Right lobe of liver (tissue), 6 donors: ENCODE measurements at regions not wholly inside any gene's neighbourhood (a gene's known extent, or its start where the extent isn't known, plus 50 kb on each side); places are given as distances from the start of the nearest gene placed in this dataset.

Experiments
- ATAC-seq, 4 donors: fragments of 200-7000 bp; cut with Tn5 transposase; one replicate each; pipeline ENCODE4 v1.9.1; 2020; ENCODE audit warnings: mild to moderate bottlenecking in 4 of 4, moderate library complexity in 4 of 4
- DNase-seq, 3 donors: peaks; one replicate each; pipeline ENCODE4 v3.0.0-alpha.2; 2020
- H3K27ac ChIP-seq, 3 donors: fragments of 200-600 bp; one replicate each; pipeline ENCODE4 v1.8.0; 2022
- H3K27me3 ChIP-seq, 2 donors: fragments of 200-600 bp; one replicate each; pipeline ENCODE4 v1.8.0; 2022
- H3K36me3 ChIP-seq, 4 donors: fragments of 200-600 bp; sonication (generic) in 1 of 4; one replicate each; pipeline versions ENCODE4 v1.5.1 to v1.8.0; 2017 to 2022; ENCODE audit warnings: control low read depth in 1 of 4
- H3K4me1 ChIP-seq, 4 donors: fragments of 200-600 bp; sonication (generic) in 1 of 4; one replicate each; pipeline versions ENCODE4 v1.5.1 to v1.8.0; 2017 to 2022; ENCODE audit warnings: control low read depth in 1 of 4
- H3K4me3 ChIP-seq, 3 donors: fragments of 200-600 bp; one replicate each; pipeline ENCODE4 v1.8.0; 2022
- H3K9me3 ChIP-seq, 4 donors: fragments of 200-600 bp; sonication (generic) in 1 of 4; one replicate each; pipeline versions ENCODE4 v1.5.1 to v1.8.0; 2017 to 2022; ENCODE audit warnings: control low read depth in 1 of 4
- CTCF ChIP-seq, 4 donors: fragments of 200-600 bp in 3 of 4; fragments of 450-650 bp in 1 of 4; IDR thresholded peaks; one replicate each; pipeline versions ENCODE4 v1.5.1 to v1.8.0; 2016 to 2022; ENCODE audit warnings: antibody characterized with exemption in 4 of 4, mild to moderate bottlenecking in 2 of 4
- POLR2A ChIP-seq: fragments of 450-650 bp; IDR thresholded peaks from one replicate; pipeline ENCODE4 v1.6.1; 2017; ENCODE audit warnings: antibody characterized with exemption, mild to moderate bottlenecking
- WGBS: methylation state at CpG from one replicate; pipeline ENCODE4 v1.1.6; 2018; ENCODE audit warnings: low coverage, low lambda C conversion rate; ENCODE audit not compliant: insufficient coverage; ENCODE audit errors: missing lambda C conversion rate; 5-methylcytosine and 5-hydroxymethylcytosine counted together
- intact Hi-C, 2 donors: fragments of 100-400 bp; cut with DNase I; formaldehyde crosslinking; loops; one replicate each; pipeline versions ENCODE4 v1.11.2 to v1.14.1; 2022
- donor health status: DM: no; HTN: yes; CAD: no.
- donor health status: DM: no; HTN: no; CAD: no.
- donor health status: DM: no; HTN: no; CAD: no.
- donor health status: DM: no; HTN: yes; CAD: no.
- donor health status: DM: no; HTN: yes; CAD: no.

GRCh38 chr6:121984956-121985355, 414.5 kb upstream of the HSF2 start:
- Histone ChIP-seq H3K27me3 (no peaks in the 10 kb centered on the region), H3K36me3 (no peaks in the 10 kb centered on the region), H3K9me3 (no peaks in the 10 kb centered on the region), H3K4me1 (no peaks in the 10 kb centered on the region), H3K27ac (no peak overlapping the region), H3K4me3 (no peak overlapping the region)
- no peak for TF ChIP-seq CTCF (IDR thresholded peaks at IDR 0.05)
- no peak for TF ChIP-seq POLR2A
- WGBS: 40% methylated on average over 1 of the region's 3 CpGs
- ATAC-seq (no peak), DNase-seq (no peak)
- intact Hi-C loops: no loop called here

GRCh38 chr6:121993362-121993761, 406.1 kb upstream of the HSF2 start:
- intact Hi-C loops: no loop called here
- Histone ChIP-seq H3K4me1 (no peaks in the 10 kb centered on the region), H3K27ac (no peak overlapping the region), H3K4me3 (no peak overlapping the region), H3K36me3 (no peaks in the 10 kb centered on the region), H3K9me3 (no peaks in the 10 kb centered on the region), H3K27me3 (no peaks in the 10 kb centered on the region)
- TF ChIP-seq POLR2A: no peak
- no peak for TF ChIP-seq CTCF (IDR thresholded peaks at IDR 0.05)
- 52% methylated on average over 6 of the region's 6 CpGs for WGBS
- DNase-seq (no peak), ATAC-seq (no peak)

- Histone ChIP-seq H3K36me3 (no peaks in the 10 kb centered on the region), H3K27ac (no peak overlapping the region), H3K4me3 (no peak overlapping the region), H3K4me1 (no peaks in the 10 kb centered on the region), H3K9me3 (no peaks in the 10 kb centered on the region), H3K27me3 (no peaks in the 10 kb centered on the region)
- DNase-seq: no peak
- 86% methylated on average over 1 of the region's 1 CpG for WGBS
- intact Hi-C loops: no loop called here
- no peak for ATAC-seq
- TF ChIP-seq CTCF (IDR thresholded peaks at IDR 0.05) (no peak), POLR2A (no peak)
Observed at GRCh38 chr6:121994919-121995318, 404.5 kb upstream of the HSF2 start.

GRCh38 chr6:121998631-121999030, 400.8 kb upstream of the HSF2 start:
- Histone ChIP-seq H3K9me3 (no peaks in the 10 kb centered on the region), H3K36me3 (no peaks in the 10 kb centered on the region), H3K4me3 (no peak overlapping the region), H3K4me1 (no peaks in the 10 kb centered on the region), H3K27me3 (no peaks in the 10 kb centered on the region), H3K27ac (no peak overlapping the region)
- TF ChIP-seq POLR2A (no peak), CTCF (IDR thresholded peaks at IDR 0.05) (no peak)
- DNase-seq: no peak
- ATAC-seq: no peak
- intact Hi-C loops: no loop called here
- 35% methylated on average over 2 of the region's 2 CpGs for WGBS

- WGBS: 63% methylated on average over 6 of the region's 6 CpGs
- no peak for DNase-seq
- TF ChIP-seq CTCF (IDR thresholded peaks at IDR 0.05): no peak
- TF ChIP-seq POLR2A: no peak
- H3K4me3 ChIP-seq: no peak overlapping the region
- no peak overlapping the region for H3K27ac ChIP-seq
- H3K4me1 ChIP-seq: no peaks in the 10 kb centered on the region
- H3K27me3 ChIP-seq: no peaks in the 10 kb centered on the region
- no peaks in the 10 kb centered on the region for H3K36me3 ChIP-seq
- ATAC-seq: no peak
- intact Hi-C loops: no loop called here
- H3K9me3 ChIP-seq: no peaks in the 10 kb centered on the region
Observed at GRCh38 chr6:121999456-122000065, 399.9 kb upstream of the HSF2 start.
